ENCODE measurements at regions not wholly inside any gene's neighbourhood (a gene's known extent, or its start where the extent isn't known, plus 50 kb on each side); places are given as distances from the start of the nearest gene placed in this dataset.
"Not testable (repeated sequence)": the region's sequence is repeated elsewhere in the genome, so short reads cannot be mapped to it uniquely, and the experiment has no call there.

- ATAC-seq (no peak), DNase-seq (no peak)
- intact Hi-C loops (cut with micrococcal nuclease): no loop called here
Measured at GRCh38 chr6:66057034-66057433, 350.0 kb upstream of the EYS start.

DNA sequence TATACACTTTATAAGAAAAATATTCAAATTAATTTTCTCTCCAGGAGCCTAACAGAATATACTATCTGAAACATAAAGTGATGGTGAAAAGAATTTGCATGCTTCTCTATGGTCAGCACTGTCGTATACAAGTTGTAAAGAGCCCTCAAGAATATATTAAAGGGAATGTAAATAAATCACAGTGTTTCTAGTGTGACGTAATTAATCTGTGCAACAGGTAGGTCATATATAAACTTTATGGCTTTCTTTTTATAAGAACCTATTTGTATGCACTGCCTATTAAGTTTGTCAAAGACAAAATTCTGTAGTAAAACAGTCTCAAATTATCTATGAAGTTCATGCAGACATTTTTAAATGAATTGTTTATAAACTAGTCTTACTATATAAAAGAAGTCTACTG is 347.9 kb upstream of the EYS start:
- ATAC-seq (no peak), DNase-seq (no peak)
- intact Hi-C loops (cut with micrococcal nuclease): no loop called here

DNA sequence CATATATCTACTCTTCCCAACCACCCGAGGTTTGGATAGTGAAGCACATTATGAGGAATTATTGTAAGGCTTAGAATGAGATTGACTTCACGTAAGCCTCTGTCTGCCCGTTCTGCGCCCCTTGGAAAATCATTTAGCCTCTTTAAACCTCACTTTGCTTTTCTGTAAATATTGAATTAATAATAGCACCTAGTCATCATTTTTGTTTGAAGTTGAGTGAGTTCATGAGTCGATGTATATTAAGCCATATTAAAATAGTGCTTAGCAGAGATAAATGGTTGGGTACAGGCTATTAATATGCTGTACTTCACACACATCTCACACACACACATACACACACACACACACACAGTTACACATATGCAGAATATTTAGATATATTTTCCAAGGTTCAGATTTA is 344.8 kb upstream of the EYS start:
- no peak for DNase-seq
- no peak for ATAC-seq
- intact Hi-C loops (cut with micrococcal nuclease): no loop called here

GRCh38 chr6:66048684-66049474 is 341.9 kb upstream of the EYS start:
- DNase-seq: no peak
- intact Hi-C loops (cut with micrococcal nuclease): no loop called here
- ATAC-seq: no peak

- DNase-seq (no peak), ATAC-seq (no peak)
- intact Hi-C loops (cut with micrococcal nuclease): no loop called here
Measured at GRCh38 chr6:66032626-66033025, 325.6 kb upstream of the EYS start.

- intact Hi-C loops (cut with micrococcal nuclease): no loop called here
- no peak for DNase-seq
- ATAC-seq: no peak
Measured at GRCh38 chr6:66029391-66029790, 322.4 kb upstream of the EYS start.

- DNase-seq: no peak
- ATAC-seq: no peak
- intact Hi-C loops (cut with micrococcal nuclease): no loop called here
Measured at GRCh38 chr6:65999288-65999791, 292.3 kb upstream of the EYS start.

DNA sequence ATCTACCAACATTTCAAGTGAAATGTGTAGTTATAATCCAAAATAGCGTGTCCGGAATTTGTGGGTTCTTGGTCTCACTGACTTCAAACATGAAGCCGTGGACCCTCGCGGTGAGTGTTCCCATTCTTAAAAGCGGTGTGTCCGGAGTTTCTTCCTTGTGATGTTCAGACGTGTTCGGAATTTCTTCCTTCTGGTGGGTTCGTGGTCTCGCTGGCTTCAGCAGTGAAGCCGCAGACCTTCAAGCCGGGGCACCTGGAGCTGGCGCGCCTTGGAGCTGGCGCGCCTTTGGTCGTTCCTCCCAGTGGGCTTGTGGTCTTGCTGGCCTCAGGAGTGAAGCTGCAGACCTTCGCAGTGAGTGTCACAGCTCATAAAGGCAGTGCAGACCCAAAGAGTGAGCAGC is 291.5 kb upstream of the EYS start:
- DNase-seq (no peak), ATAC-seq (no peak)
- intact Hi-C loops (cut with micrococcal nuclease): no loop called here

- ATAC-seq: no peak
- no peak for DNase-seq
- intact Hi-C loops (cut with micrococcal nuclease): no loop called here
Measured at GRCh38 chr6:65997539-65997938, 290.5 kb upstream of the EYS start.

- DNase-seq (no peak), ATAC-seq (no peak)
- intact Hi-C loops (cut with micrococcal nuclease): no loop called here
Measured at GRCh38 chr6:65996096-65996495, 289.1 kb upstream of the EYS start.

- ATAC-seq: no peak
- no peak for DNase-seq
- intact Hi-C loops (cut with micrococcal nuclease): no loop called here
Measured at GRCh38 chr6:65989676-65990075, 282.6 kb upstream of the EYS start.

DNA sequence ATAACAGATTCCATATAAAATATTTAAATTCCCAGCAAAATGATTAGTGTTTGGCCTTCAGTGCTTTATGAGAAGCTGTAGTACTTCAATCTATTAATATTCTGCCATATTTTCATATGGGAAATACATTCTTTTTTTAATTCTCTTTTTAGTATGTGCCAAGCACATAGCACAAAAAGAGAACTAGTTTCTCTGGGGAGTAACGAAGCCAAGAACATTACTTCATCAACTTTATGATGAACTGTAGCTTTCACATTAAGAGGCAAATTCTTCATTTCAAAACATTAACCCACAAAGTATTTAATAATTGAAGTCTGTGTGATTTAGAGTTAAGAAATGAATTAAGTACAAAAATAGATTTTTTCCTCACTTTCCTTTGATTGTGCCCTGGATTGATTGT is 281.0 kb upstream of the EYS start:
- DNase-seq: no peak
- intact Hi-C loops (cut with micrococcal nuclease): no loop called here
- ATAC-seq: no peak

- DNase-seq (no peak), ATAC-seq (no peak)
- intact Hi-C loops (cut with micrococcal nuclease): no loop called here
Measured at GRCh38 chr6:65984089-65984488, 277.1 kb upstream of the EYS start.

DNA sequence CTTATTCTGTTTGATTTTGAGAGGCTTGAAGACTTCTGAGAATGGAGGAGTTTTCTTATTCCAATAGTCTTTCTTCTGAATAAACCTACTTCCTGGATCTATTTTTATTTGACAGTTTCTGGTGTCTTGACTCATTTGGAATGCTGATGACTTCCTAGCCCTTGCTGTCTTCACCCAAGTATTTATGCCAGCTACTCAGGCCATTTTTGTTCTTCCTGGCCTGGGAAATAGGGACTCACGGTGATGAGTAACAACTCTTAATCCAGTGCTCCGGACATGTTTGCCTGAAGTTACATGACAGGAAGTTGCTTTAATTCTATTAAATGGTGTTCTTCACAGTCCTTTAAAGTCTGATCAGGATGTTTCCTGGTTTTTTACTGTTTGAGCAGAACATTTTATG is 272.1 kb upstream of the EYS start:
- no peak for ATAC-seq
- intact Hi-C loops (cut with micrococcal nuclease): no loop called here
- no peak for DNase-seq

DNA sequence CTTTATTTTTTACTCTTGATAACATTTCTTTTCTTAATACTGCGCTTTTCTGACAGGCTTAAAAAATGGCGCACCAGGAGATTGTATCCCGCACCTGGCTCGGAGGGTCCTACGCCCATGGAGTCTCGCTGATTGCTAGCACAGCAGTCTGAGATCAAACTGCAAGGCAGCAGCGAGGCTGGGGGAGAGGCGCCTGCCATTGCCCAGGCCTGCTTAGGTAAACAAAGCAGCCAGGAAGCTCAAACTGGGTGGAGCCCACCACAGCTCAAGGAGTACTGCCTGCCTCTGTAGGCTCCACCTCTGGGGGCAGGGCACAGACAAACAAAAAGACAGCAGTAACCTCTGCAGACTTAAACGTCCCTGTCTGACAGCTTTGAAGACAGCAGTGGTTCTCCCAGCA is 264.2 kb upstream of the EYS start:
- not testable (repeated sequence) for ATAC-seq

GRCh38 chr6:65964261-65964660 is 257.2 kb upstream of the EYS start:
- intact Hi-C loops (cut with micrococcal nuclease): no loop called here
- DNase-seq: no peak
- ATAC-seq: no peak

More for the DNA sequence above, 264.2 kb upstream of the EYS start:
- intact Hi-C loops (cut with micrococcal nuclease); DNase-seq: not testable (repeated sequence)

- DNase-seq (no peak), ATAC-seq (no peak)
- intact Hi-C loops (cut with micrococcal nuclease): no loop called here
Measured at GRCh38 chr6:65955034-65955433, 248.0 kb upstream of the EYS start.

GRCh38 chr6:65948062-65948461 is 241.0 kb upstream of the EYS start:
- DNase-seq (no peak), ATAC-seq (no peak)
- intact Hi-C loops (cut with micrococcal nuclease): no loop called here

DNA sequence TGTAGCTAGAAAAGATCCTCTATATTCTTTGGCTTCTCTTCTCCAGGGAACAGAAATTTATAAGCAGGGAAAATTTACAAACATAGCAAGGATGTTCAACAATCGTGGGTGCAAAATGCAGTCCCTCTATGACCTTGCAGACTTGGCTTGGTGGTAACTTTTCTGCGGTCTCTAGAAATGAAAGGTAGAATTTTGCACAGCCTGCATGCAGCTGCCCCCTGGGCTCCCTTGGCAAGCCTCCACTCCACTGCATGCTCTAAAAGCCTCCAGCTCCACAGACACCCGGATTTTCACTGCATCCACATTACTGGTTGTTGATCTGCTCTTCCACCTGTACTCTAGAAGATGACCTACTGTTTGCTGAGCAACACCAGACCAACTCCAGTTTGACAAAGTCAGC is 236.5 kb upstream of the EYS start:
- no peak for ATAC-seq
- DNase-seq: no peak
- intact Hi-C loops (cut with micrococcal nuclease): no loop called here

DNA sequence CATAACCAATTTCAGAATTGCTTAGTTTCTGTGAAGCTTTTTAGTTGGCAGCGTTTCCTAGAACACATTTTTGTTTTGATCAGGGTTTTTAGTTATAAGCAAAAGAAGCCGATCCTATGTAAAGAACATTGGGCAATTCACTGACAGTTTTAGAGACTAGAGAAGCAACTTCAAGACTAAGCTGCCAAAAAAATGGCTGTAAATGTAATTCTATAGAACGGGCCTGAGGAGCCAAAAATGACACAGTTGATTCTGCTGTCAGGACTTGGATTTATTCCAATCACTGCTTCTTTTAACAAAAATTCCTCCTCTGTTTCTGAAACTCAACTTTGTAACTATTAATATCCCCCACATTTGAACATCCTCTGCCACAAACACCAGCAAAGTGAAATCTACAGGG is 236.0 kb upstream of the EYS start:
- intact Hi-C loops (cut with micrococcal nuclease): no loop called here
- DNase-seq: no peak
- ATAC-seq: no peak

DNA sequence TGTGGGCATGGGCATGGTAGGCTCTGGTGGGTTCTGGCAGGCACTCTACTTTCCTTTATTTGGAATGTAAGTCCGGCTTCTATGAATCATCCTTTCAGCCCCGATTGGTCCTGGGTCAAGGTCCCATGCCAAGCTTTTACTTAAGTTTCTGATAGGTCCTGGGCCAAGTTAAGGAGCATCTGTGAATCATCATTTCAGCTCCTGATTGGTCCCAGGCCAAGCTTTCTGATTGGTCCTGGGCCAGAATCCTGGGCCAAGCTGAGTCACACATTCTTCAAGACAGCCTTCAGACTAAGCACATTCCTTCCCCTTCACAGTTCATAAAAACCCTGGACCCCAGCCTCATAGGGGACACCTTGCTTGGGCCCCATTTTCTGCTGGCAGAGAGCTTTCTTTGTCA is 231.0 kb upstream of the EYS start:
- intact Hi-C loops (cut with micrococcal nuclease): no loop called here
- ATAC-seq: no peak
- peak; percentile 35 for DNase-seq

Data from left ventricle myocardium superior (tissue), 1 donor.